Panc1 (cell line): ENCODE measurements at regions not wholly inside any gene's neighbourhood (a gene's known extent, or its start where the extent isn't known, plus 50 kb on each side); places are given as distances from the start of the nearest gene placed in this dataset.

Source experiments
- ATAC-seq: fragments of 200-7000 bp; cut with Tn5 transposase; 2 replicates; pipeline ENCODE4 v1.9.1; 2020; ENCODE audit warnings: mild to moderate bottlenecking, moderate library complexity
- BruUV-seq: library from RNA; stranded (reverse); fragments of 400-500 nt; replicated peaks from 2 replicates; lab custom pipeline; 2021; lab: Mats Ljungman, UMichigan
- CTCF ChIA-PET: fragments of 300-600 bp; sonication (Branson Sonifier 250); formaldehyde crosslinking; loops from one replicate; lab custom pipeline; 2022; ENCODE audit warnings: antibody characterized with exemption; lab: Charles Lee
- POLR2A ChIA-PET: fragments of 300-600 bp; sonication (Branson Sonifier 250); formaldehyde crosslinking; loops from one replicate; lab custom pipeline; 2022; ENCODE audit warnings: antibody characterized with exemption; lab: Charles Lee
- DNase-seq: peaks from one replicate; pipeline ENCODE4 v3.0.0-alpha.2; 2010; ENCODE audit warnings: low read depth, low spot score
- H3K27ac ChIP-seq: 2 replicates; pipeline ENCODE4 v1.5.1; 2011; ENCODE audit warnings: mild to moderate bottlenecking, low read length, inconsistent platforms
- H3K27me3 ChIP-seq: fragments of 200-500 bp; sonication (Bioruptor generic); 2 replicates; pipeline ENCODE4 v1.6.0; 2014; ENCODE audit warnings: low read length, inconsistent platforms; ENCODE audit not compliant: control insufficient read depth, insufficient read depth
- H3K36me3 ChIP-seq: fragments of 200-500 bp; sonication (Bioruptor generic); 2 replicates; pipeline ENCODE4 v1.5.1; 2014; ENCODE audit warnings: inconsistent platforms, mild to moderate bottlenecking, low read length, moderate library complexity; ENCODE audit not compliant: control insufficient read depth, insufficient read depth
- H3K4me1 ChIP-seq: 2 replicates; pipeline ENCODE4 v1.5.1; 2011; ENCODE audit warnings: inconsistent platforms, mild to moderate bottlenecking, low read length, moderate library complexity; ENCODE audit not compliant: control insufficient read depth, insufficient read depth
- H3K4me3 ChIP-seq, 2 experiments: 2 replicates each; pipeline ENCODE4 v1.5.1; 2011 to 2012; ENCODE audit warnings: low read depth in 2 of 2, low read length in 2 of 2, mild to moderate bottlenecking in 2 of 2, inconsistent platforms in 1 of 2, moderate library complexity in 1 of 2
- H3K9me3 ChIP-seq: fragments of 200-500 bp; sonication (Bioruptor generic); 2 replicates; pipeline ENCODE4 v1.5.1; 2014; ENCODE audit warnings: low read depth, mild to moderate bottlenecking, inconsistent platforms, low read length, moderate library complexity; ENCODE audit not compliant: control insufficient read depth, insufficient read depth
- CTCF ChIP-seq: fragments of 450-650 bp; IDR thresholded peaks from 2 replicates; pipeline ENCODE4 v1.5.1; 2017; ENCODE audit warnings: mild to moderate bottlenecking
- POLR2AphosphoS5 ChIP-seq: IDR thresholded peaks from 2 replicates; pipeline ENCODE4 v1.6.1; 2012; ENCODE audit warnings: mild to moderate bottlenecking, low read depth, low read length, moderate library complexity
- REST ChIP-seq, 2 experiments: IDR thresholded peaks; 2 replicates each; pipeline ENCODE4 v1.6.1; 2011 to 2012; ENCODE audit warnings: low read depth in 2 of 2, control low read depth in 1 of 2, low read length in 1 of 2, mild to moderate bottlenecking in 1 of 2, moderate library complexity in 1 of 2; ENCODE audit not compliant: insufficient read depth in 1 of 2
- SIN3A ChIP-seq: IDR thresholded peaks from 2 replicates; pipeline ENCODE4 v1.6.1; 2012; ENCODE audit warnings: low read depth, mild to moderate bottlenecking, low read length, moderate library complexity, borderline replicate concordance; ENCODE audit not compliant: insufficient read depth
- TCF7L2 ChIP-seq: IDR thresholded peaks from 2 replicates; pipeline ENCODE4 v1.6.1; 2011; ENCODE audit warnings: mild to moderate bottlenecking, low read depth, low read length, inconsistent platforms
- in situ Hi-C: cut with HindIII; loops from 2 replicates; pipeline ENCODE4 v1.10.0; 2016; ENCODE audit warnings: low sequenced_read_pairs, low pct_unique_long_range_greater_than_20kb
- intact Hi-C: fragments of 100-400 bp; cut with micrococcal nuclease; formaldehyde crosslinking; loops from one replicate; pipeline ENCODE4 v1.10.0; 2022; ENCODE audit not compliant: unreplicated experiment

DNA sequence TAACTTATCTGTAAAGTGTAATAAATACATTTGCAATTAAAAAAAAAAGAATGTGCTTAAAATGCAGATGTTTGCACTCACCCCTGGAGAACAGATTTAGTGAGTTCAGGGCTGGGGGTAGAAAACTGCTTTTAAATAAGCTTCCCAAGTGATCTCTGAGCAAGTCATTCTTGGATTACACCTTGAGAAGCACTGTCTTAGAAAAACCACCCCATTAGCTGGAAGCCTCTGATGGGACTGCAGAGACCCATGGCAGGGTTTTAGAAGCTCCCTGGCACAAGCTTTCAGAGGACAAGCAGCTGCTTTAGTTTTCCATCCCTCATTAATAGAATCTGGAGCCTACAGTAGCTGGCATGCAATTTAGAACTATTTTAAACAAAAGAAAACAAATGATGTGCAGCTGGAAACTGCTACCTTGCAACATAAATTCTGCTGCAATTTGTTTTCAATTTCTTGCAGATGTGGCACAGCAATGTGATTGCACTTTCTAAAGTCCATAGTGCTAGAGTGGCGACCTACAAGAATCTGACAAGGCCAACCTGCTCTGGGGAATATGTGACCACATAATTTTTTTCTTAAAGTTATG is 141.5 kb downstream of the CDC42EP3 start:
- Histone ChIP-seq H3K9me3 (no peaks in the 10 kb centered on the region), H3K4me3 (no peak overlapping the region), H3K27me3 (peaks cover 2% of the 10 kb centered on the region; the same call in 1 of the 2 replicates), H3K4me1 (no peaks in the 10 kb centered on the region), H3K36me3 (no peaks in the 10 kb centered on the region; the same call in 1 of the 2 replicates), H3K27ac (no peak overlapping the region)
- ATAC-seq (no peak), DNase-seq (no peak)
- BruUV-seq = no TSS peak
- ChIA-PET POLR2A (no interaction called here), CTCF (no interaction called here)
- TF ChIP-seq REST (IDR thresholded peaks at IDR 0.05; ENCODE audit: insufficient read depth in 1 of 2, low read depth in 2 of 2, low read length in 1 of 2) (no peak), CTCF (no peak), POLR2AphosphoS5 (no peak), SIN3A (no peak), TCF7L2 (no peak)
- intact Hi-C loops = no loop called here
- in situ Hi-C loops = no loop called here

GRCh38 chr2:37532503-37532902 is 138.9 kb downstream of the CDC42EP3 start:
- ChIA-PET CTCF (no interaction called here), POLR2A (no interaction called here)
- no peaks in the 10 kb centered on the region for H3K9me3 ChIP-seq
- no peak overlapping the region for H3K4me3 ChIP-seq
- DNase-seq = no peak
- no TSS peak for BruUV-seq
- no peaks in the 10 kb centered on the region for H3K4me1 ChIP-seq
- H3K36me3 ChIP-seq = no peaks in the 10 kb centered on the region; the same call in 1 of the 2 replicates
- intact Hi-C loops (no loop called here), in situ Hi-C loops (no loop called here)
- no peak for ATAC-seq
- H3K27ac ChIP-seq = no peak overlapping the region
- H3K27me3 ChIP-seq = peaks cover 2% of the 10 kb centered on the region; the same call in 1 of the 2 replicates
- TF ChIP-seq REST (IDR thresholded peaks at IDR 0.05; ENCODE audit: insufficient read depth in 1 of 2, low read depth in 2 of 2, low read length in 1 of 2) = no peak
- no peak for TF ChIP-seq SIN3A
- TF ChIP-seq POLR2AphosphoS5 = no peak
- TF ChIP-seq CTCF = no peak
- no peak for TF ChIP-seq TCF7L2
